GM23338 (cell line): ENCODE measurements at regions not wholly inside any gene's neighbourhood (a gene's known extent, or its start where the extent isn't known, plus 50 kb on each side); places are given as distances from the start of the nearest gene placed in this dataset.

Source experiments
- CREB1 ChIP-seq: fragments of 250-450 bp; sonication (Bioruptor Pico); IDR thresholded peaks from 2 replicates; pipeline ENCODE4 v1.5.0; 2020; ENCODE audit warnings: low read depth, mild to moderate bottlenecking, moderate library complexity
- CTCF ChIP-seq, 2 experiments: fragments of 200-600 bp in 1 of 2; sonication (generic) in 1 of 2; conservative IDR thresholded peaks; 2 replicates each; pipeline versions ENCODE4 v1.5.1 to v1.6.1; 2016 to 2017; ENCODE audit warnings: antibody characterized with exemption in 2 of 2, low read depth in 2 of 2, mild to moderate bottlenecking in 2 of 2, moderate library complexity in 1 of 2
- ETS1 ChIP-seq: IDR thresholded peaks from 2 replicates; pipeline ENCODE4 v1.6.1; 2016; ENCODE audit warnings: antibody characterized with exemption
- EZH2 ChIP-seq: fragments of 200-600 bp; sonication (generic); IDR thresholded peaks from one replicate; pipeline ENCODE4 v1.8.0; 2017; ENCODE audit warnings: antibody characterized with exemption, mild to moderate bottlenecking, low read depth; ENCODE audit not compliant: unreplicated experiment
- EZH2phosphoT487 ChIP-seq: fragments of 200-600 bp; sonication (generic); IDR thresholded peaks from one replicate; pipeline ENCODE4 v1.8.1; 2018; ENCODE audit warnings: antibody characterized with exemption; ENCODE audit not compliant: unreplicated experiment
- JUNB ChIP-seq: IDR thresholded peaks from one replicate; pipeline ENCODE4 v1.6.1; 2016; ENCODE audit warnings: antibody characterized with exemption; ENCODE audit not compliant: unreplicated experiment
- POLR2AphosphoS5 ChIP-seq: IDR thresholded peaks from 2 replicates; pipeline ENCODE4 v1.6.1; 2016; ENCODE audit warnings: antibody characterized with exemption, low read depth
- REST ChIP-seq: IDR thresholded peaks from one replicate; pipeline ENCODE4 v1.6.1; 2018; ENCODE audit warnings: antibody characterized with exemption; ENCODE audit not compliant: unreplicated experiment

GRCh38 chr12:13597166-13597565 is 384.2 kb downstream of the GRIN2B start:
- TF ChIP-seq CTCF (conservative IDR thresholded peaks at IDR 0.05; ENCODE audit: low read depth in 2 of 2) (no peak), REST (no peak), EZH2 (no peak), POLR2AphosphoS5 (no peak), ETS1 (no peak), CREB1 (CRISPR knock-in tag) (no peak), JUNB (no peak), EZH2phosphoT487 (no peak)
